HG03064 (cell line): ENCODE measurements at regions not wholly inside any gene's neighbourhood (a gene's known extent, or its start where the extent isn't known, plus 50 kb on each side); places are given as distances from the start of the nearest gene placed in this dataset.
"Not testable (repeated sequence)": the region's sequence is repeated elsewhere in the genome, so short reads cannot be mapped to it uniquely, and the experiment has no call there.

ENCODE experiments used
- ATAC-seq: cut with Tn5 transposase; IDR thresholded peaks from one replicate; pipeline ENCODE4 v1.9.1; 2021; ENCODE audit warnings: low read depth; ENCODE audit not compliant: unreplicated experiment

DNA sequence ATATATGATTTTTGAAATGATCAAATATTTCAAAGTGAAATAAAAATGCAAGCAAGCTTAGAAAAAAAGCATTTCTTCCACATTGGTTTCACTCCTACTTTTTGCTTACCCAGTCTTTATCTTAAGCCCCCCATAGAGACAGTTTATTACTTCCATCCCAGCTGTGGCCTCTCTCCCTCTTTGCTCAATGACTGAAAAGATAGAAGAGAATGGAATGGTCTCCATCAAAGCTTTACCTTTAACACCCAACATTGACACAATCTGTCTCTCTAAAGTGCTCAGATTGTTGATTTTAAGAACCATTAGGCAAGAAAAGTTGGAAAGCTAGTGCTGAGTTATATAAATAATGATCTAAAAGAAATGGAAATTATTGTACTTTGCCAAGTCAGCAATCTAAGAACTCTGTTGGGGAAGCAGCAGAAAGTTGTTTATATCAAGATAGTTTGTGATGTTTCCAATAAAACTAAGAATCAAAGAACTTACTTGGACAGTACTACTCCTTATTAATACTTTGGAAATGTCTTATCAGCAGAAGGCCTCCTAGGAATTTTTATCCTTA, 277.5 kb upstream of the NREP start:
- no peak for ATAC-seq

DNA sequence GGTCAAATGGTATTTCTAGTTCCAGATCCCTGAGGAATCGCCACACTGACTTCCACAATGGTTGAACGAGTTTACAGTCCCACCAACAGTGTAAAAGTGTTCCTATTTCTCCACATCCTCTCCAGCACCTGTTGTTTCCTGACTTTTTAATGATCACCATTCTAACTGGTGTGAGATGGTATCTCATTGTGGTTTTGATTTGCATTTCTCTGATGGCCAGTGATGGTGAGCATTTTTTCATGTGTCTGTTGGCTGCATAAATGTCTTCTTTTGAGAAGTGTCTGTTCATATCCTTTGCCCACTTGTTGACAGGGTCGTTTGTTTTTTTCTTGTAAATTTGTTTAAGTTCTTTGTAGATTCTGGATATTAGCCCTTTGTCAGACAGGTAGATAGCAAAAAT, 269.9 kb upstream of the NREP start:
- not testable (repeated sequence) for ATAC-seq

DNA sequence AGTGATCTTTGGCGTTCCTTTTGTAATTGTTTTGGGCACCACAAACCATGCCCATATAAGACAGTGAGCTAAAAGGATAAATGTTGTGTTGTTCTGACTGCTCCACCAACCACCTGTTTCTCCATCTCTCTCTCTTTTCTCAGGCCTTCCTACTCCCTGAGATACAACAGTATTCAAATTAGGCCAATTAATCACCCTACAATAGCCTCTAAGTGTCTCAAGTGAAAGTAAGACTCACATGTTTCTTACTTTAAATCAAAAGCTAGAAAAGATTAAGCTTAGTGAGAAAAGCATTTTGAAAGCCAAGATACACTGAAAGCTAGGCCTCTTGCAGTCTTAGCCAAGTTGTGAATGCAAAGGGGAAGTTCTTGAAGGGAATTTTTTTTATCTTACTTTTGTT, 268.8 kb upstream of the NREP start:
- ATAC-seq: peak; percentile 86

DNA sequence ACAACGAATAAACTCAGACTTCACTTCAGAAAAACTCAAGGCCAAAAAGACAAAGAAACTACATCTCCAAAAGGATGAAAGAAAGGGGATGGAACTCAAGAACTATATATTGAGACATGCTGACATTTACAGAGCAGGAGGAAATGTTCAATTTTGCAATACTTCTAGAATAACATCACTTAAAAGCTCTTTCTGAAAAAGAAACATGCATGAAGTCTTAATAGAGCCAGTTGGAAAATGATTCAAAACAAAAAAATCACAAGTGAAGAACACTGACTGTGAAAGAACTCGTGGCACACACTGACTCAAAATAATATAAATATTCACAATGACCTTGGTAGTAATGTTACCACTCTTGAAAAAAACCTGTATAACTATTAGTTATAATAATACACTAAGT, 267.8 kb upstream of the NREP start:
- ATAC-seq: no peak

DNA sequence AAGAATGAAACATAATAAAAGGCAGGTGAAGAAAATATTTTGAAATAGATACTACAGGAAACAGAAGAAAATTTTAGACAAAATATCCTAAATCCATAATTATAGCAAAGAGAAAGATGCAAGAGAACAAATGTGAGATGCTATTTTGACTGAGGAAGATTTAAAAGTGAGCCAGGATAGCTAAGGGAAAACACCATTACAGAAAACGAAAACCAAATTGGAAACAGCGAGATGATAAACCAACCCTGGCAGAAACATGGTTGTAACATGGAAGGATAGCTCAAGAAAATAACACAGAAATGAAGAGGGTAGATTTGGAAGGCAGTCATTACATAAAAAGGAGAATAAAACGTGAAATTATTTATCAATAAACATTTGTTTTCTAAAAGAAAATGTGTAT, 267.2 kb upstream of the NREP start:
- no peak for ATAC-seq

DNA sequence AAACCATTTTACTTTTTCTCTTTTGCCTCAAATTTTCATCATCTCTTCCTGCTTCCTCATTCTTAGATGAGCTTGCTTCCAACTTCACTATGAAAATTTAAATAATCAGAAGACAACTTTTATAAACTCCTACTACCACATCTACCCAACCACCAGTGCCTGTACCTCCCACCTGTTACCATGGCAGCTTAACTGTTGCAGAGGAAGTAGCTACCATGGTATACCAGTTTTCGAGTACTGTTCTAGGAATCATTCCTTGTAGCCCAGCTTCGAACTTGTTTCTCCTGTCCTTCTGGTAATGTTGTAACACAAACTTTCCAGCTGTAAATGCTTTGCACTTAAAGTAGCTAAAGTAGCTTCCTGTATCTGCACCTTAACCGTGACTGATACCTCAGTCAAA, 266.8 kb upstream of the NREP start:
- ATAC-seq: no peak

DNA sequence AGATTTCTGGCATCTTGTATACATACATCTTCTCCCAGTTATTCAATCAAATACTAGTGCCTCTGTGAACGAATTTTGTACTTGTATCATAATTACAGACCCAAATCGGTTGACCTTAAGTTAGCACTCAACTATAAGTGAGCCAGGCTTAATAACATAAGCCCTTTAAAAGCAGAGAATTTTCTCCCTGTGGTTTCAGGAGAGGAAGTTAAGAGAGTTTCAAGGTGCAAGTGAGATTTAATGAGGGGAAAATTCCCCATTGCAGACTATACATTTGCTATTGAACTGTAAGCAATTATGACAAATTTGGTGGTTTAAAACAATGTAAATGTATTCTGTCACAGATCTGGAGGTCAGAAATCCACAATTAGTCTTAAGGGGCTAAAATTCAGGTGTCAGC, 261.9 kb upstream of the NREP start:
- ATAC-seq: no peak

DNA sequence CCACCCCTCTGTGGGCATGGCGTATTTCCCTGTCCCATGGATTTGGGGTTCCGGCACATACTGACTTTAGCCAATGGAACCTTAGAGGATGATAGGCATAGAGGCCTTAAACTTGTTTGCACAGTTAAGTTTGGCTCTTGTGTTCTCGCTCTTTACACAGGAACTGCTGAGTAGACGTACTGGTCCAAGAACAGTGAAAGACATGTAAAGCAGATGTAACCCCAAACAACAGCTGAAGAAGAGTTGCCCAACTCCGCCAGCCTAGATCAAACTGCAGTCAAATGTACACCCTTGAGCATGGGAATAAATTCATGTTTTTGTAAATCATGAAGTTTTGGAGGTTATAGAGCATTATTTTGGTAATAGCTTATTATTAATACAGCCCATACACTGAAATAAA, 260.0 kb upstream of the NREP start:
- ATAC-seq: no peak

DNA sequence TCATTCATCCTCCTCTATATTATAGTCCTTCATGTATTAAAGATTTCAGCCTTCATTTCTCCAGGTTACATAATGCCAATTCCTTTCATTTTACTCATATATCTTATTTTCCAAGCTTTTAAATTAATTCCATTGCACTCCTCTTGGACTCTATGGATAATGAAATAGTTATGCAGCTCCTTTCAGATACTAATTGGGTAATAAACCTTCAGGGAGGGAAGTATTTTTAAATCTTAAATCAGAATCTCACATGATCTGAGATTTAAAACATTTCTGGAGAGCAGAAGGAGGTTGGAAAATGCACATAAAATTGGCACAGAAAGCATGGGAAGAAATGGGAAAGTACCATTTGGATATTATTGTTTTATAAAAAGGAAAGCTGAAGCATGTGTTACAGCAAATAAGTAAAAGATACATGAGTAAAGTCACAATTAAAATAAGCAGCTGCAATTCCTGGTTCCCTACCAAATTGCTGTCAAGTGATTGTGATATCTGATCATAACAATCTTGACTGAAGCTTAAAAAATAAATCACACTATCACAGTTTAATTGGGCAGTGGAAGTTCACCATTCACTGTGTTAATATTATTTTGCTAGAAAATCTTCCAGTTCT, 257.9 kb upstream of the NREP start:
- ATAC-seq: no peak

DNA sequence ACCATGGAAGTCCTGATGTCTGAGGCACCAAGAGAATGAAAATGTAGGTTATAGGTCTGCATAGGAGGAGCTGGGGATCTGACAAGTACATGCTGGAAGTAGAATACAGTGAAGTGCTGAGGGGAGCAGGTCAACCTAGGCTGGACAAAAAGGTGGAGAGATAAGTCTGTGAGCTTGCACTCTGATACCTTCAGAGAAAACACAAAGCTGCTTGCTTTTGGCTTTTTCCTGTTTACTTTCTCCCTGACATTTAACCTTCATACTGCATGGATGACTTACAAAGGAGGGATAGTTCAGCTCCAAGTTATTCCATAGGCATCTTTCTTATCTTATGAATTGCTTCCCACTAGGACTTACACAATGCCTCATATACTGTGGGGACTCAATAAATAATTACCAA, 256.7 kb upstream of the NREP start:
- ATAC-seq: no peak

DNA sequence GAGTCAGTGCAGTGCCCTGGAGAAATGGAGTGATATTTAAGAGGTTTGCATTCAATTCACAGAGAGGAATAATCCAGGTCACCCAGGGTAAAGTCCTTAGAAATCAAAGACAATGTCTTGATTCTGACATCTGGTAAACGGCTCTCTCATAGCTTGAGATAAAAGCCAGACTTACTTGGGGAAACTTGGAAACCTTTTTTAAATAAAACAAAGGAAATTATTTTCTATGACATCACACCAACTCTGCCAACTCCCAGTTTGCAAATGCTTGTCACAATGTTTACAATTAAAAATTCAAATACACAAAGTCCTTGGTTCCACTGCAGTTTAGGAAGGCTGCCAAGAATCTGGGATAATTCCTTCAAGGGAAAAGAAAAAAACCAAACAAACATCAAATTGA, 255.1 kb upstream of the NREP start:
- no peak for ATAC-seq

DNA sequence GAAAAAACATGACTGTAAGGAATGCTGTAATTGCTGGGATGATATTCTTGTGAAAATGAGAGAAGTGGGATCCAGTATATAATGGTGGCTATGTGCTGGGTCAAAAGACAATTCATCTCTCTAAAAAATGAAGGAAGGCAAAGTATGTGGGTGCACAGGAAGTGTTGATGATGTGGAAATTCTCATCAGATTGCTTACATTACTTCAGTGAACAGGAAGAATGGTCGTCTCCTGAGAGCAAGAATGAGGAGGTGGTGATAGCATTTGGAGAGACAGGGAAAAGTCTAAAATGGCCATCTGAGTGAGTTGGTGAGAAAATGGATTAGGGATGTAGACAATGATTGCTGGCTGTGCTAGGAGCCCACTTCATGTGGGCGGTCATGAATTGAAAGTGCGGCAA, 253.5 kb upstream of the NREP start:
- ATAC-seq: no peak

DNA sequence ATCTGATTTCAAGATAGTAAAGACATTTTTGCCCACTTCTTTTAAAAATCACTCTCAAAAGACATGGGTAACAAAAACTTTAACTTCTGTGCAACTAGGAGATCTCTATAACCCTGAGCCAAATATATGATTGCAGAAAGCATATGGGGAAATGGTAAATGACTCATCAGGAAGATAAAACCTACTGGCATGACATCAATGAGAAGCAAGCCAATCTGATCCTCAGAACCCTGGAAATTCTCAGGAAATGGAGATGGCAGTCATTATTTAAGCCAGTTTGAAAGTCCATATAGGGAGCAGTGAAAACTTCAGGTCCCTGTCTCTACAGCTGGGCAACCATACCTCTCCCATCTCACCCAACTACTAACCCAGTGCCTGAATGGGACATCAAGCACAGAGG, 249.7 kb upstream of the NREP start:
- ATAC-seq: no peak

DNA sequence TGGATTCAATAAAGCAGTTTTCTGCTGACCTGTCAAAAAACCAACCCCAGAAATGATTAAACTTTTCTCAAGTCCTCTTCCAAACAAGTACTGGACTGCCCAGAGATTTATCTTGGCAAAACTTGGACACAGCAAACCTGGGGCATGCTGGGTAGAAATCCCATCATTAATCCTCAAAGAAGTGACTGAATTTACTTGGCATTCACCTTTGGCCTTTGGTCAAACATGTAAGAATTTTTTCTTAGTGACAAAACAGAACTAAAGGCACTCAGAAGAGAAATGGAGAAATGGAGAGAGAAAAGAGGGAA, 248.6 kb upstream of the NREP start:
- ATAC-seq: no peak

DNA sequence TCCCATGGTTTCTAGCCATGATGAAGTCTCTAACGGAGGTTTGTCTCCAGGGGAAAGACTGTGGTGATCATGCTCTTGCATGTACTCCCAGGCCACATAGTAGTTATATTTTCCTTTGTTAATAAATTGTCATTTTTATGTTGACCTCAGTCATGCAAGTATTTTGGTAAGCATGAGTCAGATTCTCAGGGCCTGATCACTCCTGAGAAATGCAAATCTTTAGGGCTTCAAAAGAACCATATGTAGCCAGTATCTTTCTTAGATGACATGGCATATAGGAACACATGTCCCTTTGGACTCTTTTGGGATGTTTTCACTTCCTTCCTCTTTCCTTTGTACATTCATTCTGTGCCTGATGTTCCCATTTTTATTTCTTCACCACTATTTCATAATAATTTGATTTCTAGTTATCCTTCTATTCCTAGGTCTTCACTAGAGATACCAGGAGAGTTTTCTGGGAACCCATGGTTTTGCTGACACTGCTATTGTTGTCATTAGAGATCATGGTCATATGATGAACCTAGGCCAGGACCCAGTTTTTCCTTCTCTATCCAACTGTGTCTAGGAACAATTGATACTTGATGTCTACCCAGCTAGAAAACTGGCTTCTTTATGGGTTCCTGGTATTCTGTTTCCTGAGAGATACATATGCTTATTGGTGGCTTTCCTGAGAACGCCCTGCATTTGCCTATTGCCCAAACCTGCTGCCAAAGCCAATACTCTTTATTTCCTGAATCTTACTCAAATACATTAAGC, 248.1 kb upstream of the NREP start:
- peak; percentile 82 for ATAC-seq

DNA sequence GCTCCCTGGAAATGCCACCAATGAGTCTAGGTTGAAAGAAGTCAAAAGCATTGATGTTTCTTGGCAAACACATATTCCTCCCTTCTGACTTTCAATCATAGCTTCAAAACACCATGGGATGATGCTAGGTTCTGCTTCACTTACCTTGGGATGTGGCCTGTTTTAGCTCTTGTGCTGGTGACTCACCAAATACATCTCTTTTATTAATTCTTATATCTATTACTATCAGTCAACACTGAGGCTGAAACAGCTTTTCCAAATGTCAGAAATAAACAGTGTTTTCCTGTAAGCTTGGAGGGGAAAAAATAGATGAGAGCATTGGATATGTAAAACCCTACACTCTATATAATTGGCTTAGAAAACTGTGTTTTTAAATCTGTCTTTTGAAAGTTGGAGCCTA, 245.4 kb upstream of the NREP start:
- no peak for ATAC-seq

DNA sequence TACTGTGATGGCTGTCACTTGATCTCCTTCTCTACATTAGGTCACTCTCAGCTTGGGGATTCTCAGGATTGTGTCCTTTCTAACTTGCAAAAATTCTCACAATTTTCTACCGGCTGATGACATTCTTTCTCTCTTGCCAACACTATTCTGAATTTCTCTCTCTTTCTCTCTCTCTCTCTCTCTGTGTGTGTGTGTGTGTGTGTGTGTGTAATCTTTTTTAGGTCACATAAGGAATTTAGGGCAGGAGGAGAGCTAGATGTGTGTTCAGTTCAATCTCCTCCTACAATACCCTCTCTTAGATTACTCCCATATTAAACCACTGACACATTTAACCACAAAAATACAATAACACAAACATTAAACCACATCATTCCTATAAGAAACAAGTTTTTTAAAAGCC, 242.3 kb upstream of the NREP start:
- no peak for ATAC-seq

DNA sequence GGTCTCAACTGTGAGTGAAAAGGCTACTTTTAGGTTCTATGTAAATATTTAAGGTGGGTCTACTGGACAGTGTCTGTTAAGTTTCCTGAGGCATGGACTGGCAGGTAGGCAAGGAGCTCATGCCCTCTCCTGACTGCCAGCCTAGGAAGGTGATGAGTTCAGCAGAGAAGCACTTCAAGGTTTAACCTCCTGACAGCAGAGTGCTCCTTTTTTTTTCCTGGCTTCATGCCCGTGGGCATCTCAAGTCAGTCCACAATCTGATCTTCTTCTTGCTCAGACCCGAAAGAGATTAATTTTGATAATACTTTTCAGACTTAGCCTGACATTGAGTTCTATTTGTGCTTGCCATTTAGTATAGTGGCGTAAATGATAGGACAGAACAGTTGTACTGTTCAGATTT, 241.9 kb upstream of the NREP start:
- no peak for ATAC-seq

DNA sequence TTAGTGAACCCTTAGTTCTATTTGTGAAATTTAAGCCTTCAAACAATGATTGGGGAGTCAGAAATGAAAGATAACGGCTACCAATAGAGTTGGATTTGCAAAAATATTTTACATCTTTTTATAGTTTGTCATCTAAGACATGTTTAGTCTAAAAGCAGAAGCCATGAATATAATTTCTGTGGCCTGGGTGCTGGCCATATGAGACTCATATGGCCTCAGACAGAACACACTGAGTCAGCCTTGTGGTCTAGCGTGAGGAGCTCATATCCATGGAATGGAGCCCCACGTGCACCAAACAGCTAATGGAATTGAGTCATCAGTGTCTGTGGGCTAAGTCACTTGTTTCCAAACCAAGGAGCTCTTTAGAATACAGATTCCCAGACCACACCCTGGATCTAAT, 240.7 kb upstream of the NREP start:
- no peak for ATAC-seq

DNA sequence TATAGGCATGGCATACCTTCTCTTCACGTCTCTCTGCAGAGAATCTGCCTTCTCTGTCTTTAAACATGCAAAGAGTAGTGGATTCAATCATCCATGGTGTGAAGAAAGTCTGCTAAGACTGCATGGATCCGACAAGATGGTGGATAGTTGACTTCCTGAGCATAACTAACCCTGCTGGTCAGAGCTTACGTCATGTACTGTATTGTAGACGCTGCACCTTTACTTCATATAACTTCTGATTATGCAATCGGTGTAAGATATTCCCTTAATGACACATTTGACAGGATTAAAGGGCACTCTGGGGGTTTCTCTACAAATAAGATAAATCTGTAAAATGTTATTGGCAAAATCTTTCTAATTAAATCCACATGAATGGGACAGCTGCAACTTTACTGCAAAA, 240.3 kb upstream of the NREP start:
- no peak for ATAC-seq

DNA sequence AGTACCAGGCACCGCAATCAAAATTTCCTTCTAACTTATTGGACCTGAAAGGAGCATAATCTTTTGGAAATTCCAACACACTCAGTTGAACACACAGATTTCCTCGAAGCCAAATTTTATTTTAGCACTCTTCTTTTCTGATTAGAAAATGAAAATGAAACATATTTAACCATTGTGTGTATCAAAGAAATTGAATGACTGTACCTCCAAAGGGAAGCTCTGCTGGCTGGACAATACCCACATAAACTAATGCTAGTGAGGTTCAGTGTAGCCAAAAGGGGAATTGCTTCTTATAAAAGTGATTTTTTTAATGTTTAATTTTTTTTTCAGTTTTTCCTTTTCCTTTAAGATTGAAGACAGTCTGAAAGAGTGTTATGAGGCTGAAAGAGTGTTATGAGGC, 239.6 kb upstream of the NREP start:
- ATAC-seq: no peak

DNA sequence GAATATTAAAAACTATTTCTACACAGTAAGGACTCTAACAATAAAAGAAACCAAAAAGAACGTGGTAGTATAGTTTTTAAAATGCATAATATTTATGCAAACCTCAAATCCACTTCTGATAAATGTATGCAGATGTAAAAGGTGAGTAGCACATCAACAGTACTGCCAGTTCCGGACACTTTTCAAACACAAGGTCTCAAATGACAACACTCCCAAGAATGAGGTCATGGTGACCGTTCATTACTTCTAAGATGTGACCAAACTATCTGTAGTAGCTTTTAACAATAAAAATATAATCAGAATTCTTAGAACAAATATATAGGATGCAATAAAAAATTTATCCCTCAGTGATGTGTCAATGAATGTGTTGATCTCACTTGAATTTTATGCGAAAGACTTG, 238.7 kb upstream of the NREP start:
- ATAC-seq: no peak

DNA sequence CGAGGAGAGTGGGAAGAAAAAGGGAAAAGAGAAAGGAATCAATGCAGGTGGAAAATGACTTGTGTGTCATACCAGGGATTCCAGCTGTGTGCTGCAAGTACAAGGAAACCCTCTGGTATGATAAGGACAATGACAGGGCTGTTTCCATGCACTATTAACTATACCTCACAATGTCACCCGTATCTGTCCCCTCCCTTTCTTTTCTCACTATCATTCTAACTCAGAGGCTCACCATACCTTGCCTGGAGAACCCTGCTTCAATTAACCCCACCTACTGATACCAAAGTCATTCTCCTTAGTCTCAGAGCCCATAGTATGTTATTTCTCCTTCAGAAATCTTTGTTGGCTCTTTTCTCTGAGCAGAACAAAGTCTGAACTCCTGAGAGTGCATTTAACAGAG, 236.2 kb upstream of the NREP start:
- ATAC-seq: no peak
